ENCODE measurements at regions not wholly inside any gene's neighbourhood (a gene's known extent, or its start where the extent isn't known, plus 50 kb on each side); places are given as distances from the start of the nearest gene placed in this dataset.

DNA sequence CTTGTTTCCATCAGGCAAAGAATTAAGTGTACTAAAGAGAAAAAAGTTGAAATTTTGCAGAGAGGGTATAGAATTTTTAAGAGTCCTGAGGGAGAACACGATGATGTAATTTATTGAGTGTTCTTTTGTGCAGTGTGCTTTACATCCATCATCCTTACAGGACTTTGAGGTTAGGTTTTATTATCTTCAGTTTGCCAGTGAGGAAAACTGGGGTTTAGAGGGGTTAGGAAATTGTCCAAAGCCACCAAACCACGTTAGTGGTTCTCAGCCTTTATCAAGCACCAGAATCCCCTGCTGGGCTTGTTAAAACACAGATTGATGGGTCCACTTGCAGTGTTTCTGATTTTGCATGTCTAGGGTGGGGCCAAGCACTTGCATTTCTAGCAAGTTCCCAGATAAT is 277.5 kb downstream of the KCNS3 start:
- Histone ChIP-seq H2AFZ (no peak overlapping the region), H3K4me2 (no peak overlapping the region), H3F3A (ENCODE audit: insufficient read depth, low read depth) (peaks cover 26% of the 10 kb centered on the region; the same call in 1 of the 2 replicates), H3K27ac (no peak overlapping the region), H3K9me2 (ENCODE audit: insufficient read depth) (no peaks in the 10 kb centered on the region), H3K9me3 (ENCODE audit: insufficient read depth, low read depth) (no peaks in the 10 kb centered on the region), H4K20me1 (ENCODE audit: insufficient read depth) (no peaks in the 10 kb centered on the region), H3K36me3 (ENCODE audit: low read depth) (no peaks in the 10 kb centered on the region), H3K4me3 (no peak overlapping the region), H3K4me1 (replicated peaks; ENCODE audit: insufficient read depth) (peaks cover 28% of the 10 kb centered on the region), H3K79me2 (ENCODE audit: low read depth) (no peaks in the 10 kb centered on the region), H3K27me3 (ENCODE audit: insufficient read depth, low read depth) (no peaks in the 10 kb centered on the region)
- POLR2A ChIA-PET (ENCODE audit: unreplicated experiment) = no interaction called here
- no peak for DNase-seq
- CTCF ChIA-PET = no interaction called here
- no TSS peak for BruUV-seq (replicated peaks)
- no peak for TF ChIP-seq EZH2 (IDR thresholded peaks at IDR 0.05; ENCODE audit: low read depth)
- TF ChIP-seq, protein P1, sequence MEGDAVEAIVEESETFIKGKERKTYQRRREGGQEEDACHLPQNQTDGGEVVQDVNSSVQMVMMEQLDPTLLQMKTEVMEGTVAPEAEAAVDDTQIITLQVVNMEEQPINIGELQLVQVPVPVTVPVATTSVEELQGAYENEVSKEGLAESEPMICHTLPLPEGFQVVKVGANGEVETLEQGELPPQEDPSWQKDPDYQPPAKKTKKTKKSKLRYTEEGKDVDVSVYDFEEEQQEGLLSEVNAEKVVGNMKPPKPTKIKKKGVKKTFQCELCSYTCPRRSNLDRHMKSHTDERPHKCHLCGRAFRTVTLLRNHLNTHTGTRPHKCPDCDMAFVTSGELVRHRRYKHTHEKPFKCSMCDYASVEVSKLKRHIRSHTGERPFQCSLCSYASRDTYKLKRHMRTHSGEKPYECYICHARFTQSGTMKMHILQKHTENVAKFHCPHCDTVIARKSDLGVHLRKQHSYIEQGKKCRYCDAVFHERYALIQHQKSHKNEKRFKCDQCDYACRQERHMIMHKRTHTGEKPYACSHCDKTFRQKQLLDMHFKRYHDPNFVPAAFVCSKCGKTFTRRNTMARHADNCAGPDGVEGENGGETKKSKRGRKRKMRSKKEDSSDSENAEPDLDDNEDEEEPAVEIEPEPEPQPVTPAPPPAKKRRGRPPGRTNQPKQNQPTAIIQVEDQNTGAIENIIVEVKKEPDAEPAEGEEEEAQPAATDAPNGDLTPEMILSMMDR (conservative IDR thresholded peaks at IDR 0.05) = no peak
- intact Hi-C loops (cut with micrococcal nuclease; ENCODE audit: unreplicated experiment) = no loop called here

DNA sequence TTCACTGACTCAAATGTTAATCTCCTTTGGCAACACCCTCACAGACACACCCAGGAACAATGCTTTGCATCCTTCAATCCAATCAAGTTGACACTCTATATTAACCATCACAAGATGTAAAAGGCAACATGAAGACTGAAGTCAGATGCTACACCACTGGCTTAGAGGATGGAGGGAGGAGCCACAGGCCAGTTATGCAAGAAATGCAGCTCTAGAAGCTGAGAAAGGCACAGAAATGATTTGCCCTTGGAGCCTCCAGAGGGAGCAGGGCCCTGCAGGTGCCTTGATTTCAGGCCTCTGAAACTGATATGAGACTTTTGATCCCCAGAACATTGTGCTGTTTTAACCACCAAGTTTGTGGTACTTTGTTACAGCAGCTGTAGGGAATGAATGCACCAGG is 276.3 kb downstream of the KCNS3 start:
- Histone ChIP-seq H3K27me3 (ENCODE audit: insufficient read depth, low read depth) (no peaks in the 10 kb centered on the region), H3K4me1 (replicated peaks; ENCODE audit: insufficient read depth) (peaks cover 28% of the 10 kb centered on the region)

DNA sequence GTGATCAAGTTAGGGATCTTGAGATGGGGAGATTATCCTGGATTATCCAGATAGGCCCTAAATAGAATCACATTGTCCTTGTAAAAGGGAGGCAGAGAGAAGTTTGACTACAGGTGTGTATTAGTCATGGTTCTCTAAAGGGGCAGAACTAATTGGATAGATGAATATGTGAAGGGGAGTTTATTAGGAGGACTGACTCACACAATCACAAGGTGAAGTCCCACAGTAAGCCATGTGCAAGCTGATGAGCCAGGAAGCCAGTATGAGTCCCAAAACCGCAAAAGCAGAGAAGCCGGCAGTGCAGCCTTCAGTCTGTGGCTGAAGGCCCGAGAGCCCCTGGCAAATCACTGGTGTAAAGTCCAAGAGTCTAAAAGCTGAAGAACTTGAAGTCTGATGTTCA is 275.8 kb downstream of the KCNS3 start:
- Histone ChIP-seq H3K4me3 (no peak overlapping the region), H3K9me3 (ENCODE audit: insufficient read depth, low read depth) (no peaks in the 10 kb centered on the region), H2AFZ (no peak overlapping the region), H4K20me1 (ENCODE audit: insufficient read depth) (no peaks in the 10 kb centered on the region), H3K9me2 (ENCODE audit: insufficient read depth) (no peaks in the 10 kb centered on the region), H3K4me2 (no peak overlapping the region), H3K79me2 (ENCODE audit: low read depth) (no peaks in the 10 kb centered on the region), H3K36me3 (ENCODE audit: low read depth) (no peaks in the 10 kb centered on the region), H3K27ac (peak overlapping the region; percentile 61), H3K27me3 (ENCODE audit: insufficient read depth, low read depth) (no peaks in the 10 kb centered on the region), H3K4me1 (replicated peaks; ENCODE audit: insufficient read depth) (peaks cover 28% of the 10 kb centered on the region), H3F3A (ENCODE audit: insufficient read depth, low read depth) (peaks cover 26% of the 10 kb centered on the region; the same call in 1 of the 2 replicates)
- no TSS peak for BruUV-seq (replicated peaks)
- peak; percentile 25 to 98 for DNase-seq
- intact Hi-C loops (cut with micrococcal nuclease; ENCODE audit: unreplicated experiment) = no loop called here
- TF ChIP-seq, protein P1 (conservative IDR thresholded peaks at IDR 0.05) = no peak
- TF ChIP-seq EZH2 (IDR thresholded peaks at IDR 0.05; ENCODE audit: low read depth) = no peak
- ChIA-PET POLR2A (ENCODE audit: unreplicated experiment) (no interaction called here), CTCF (no interaction called here)

More for the DNA sequence above, 276.3 kb downstream of the KCNS3 start:
- H4K20me1 ChIP-seq (ENCODE audit: insufficient read depth) = no peaks in the 10 kb centered on the region
- no peak for TF ChIP-seq EZH2 (IDR thresholded peaks at IDR 0.05; ENCODE audit: low read depth)
- TF ChIP-seq, protein P1 (conservative IDR thresholded peaks at IDR 0.05) = no peak; the same call in 1 of the 2 replicates
- no peaks in the 10 kb centered on the region for H3K9me2 ChIP-seq (ENCODE audit: insufficient read depth)
- peak overlapping the region; percentile 50 for H3K4me2 ChIP-seq
- H3K36me3 ChIP-seq (ENCODE audit: low read depth) = no peaks in the 10 kb centered on the region
- CTCF ChIA-PET = no interaction called here
- H3K27ac ChIP-seq = peak overlapping the region; percentile 38
- H3K79me2 ChIP-seq (ENCODE audit: low read depth) = no peaks in the 10 kb centered on the region
- no peak overlapping the region for H2AFZ ChIP-seq
- DNase-seq = peak in 1 of 2 experiments; percentile 64
- no peak overlapping the region for H3K4me3 ChIP-seq
- BruUV-seq (replicated peaks) = no TSS peak
- intact Hi-C loops (cut with micrococcal nuclease; ENCODE audit: unreplicated experiment) = no loop called here
- no peaks in the 10 kb centered on the region for H3K9me3 ChIP-seq (ENCODE audit: insufficient read depth, low read depth)
- peaks cover 26% of the 10 kb centered on the region; the same call in 1 of the 2 replicates for H3F3A ChIP-seq (ENCODE audit: insufficient read depth, low read depth)
- POLR2A ChIA-PET (ENCODE audit: unreplicated experiment) = no interaction called here

Data from PC-9 (cell line).